K562 (cell line): ENCODE measurements at regions not wholly inside any gene's neighbourhood (a gene's known extent, or its start where the extent isn't known, plus 50 kb on each side); places are given as distances from the start of the nearest gene placed in this dataset.

Experiments used
- ATAC-seq: fragments of 200-7000 bp; cut with Tn5 transposase; 3 replicates; pipeline ENCODE4 v1.9.1; 2020; ENCODE audit warnings: moderate library complexity
- BruUV-seq: library from RNA; stranded (reverse); fragments of 400-500 nt; replicated peaks from 2 replicates; lab custom pipeline; 2021; lab: Mats Ljungman, UMichigan
- CTCF ChIA-PET: fragments of 300-600 bp; formaldehyde crosslinking; extraction: SDS; loops from one replicate; lab custom pipeline; 2021; ENCODE audit warnings: low intra/inter-chr PET ratio; lab: Yijun Ruan, JAX
- POLR2A ChIA-PET: fragments of 300-600, 350-650 bp; sonication (Branson Sonifier 250); formaldehyde crosslinking; extraction: SDS; loops from one replicate; lab custom pipeline; 2021; ENCODE audit warnings: antibody characterized with exemption, inconsistent platforms; lab: Yijun Ruan, JAX
- DNase-seq, 4 experiments: peaks; one replicate each; pipeline versions ENCODE4 v3.0.0 to v3.0.0-alpha.2; 2011 to 2018; ENCODE audit warnings: low spot score in 3 of 4, mixed read lengths in 3 of 4; ENCODE audit errors: extremely low read depth in 1 of 4
- FAIRE-seq: peaks from 2 replicates; lab custom pipeline; 2011; peaks lifted over from hg19 to GRCh38; lab: Jason Lieb, UNC
- H2AFZ ChIP-seq: 2 replicates; pipeline ENCODE4 v1.6.0; 2011; ENCODE audit warnings: low read depth, low read length, control low read depth, inconsistent platforms
- H3K27ac ChIP-seq: fragments of 200-600 bp; 3 replicates; pipeline ENCODE4 v1.8.0; 2011; ENCODE audit warnings: low read depth, mild to moderate bottlenecking, control low read depth, inconsistent platforms, low read length, moderate library complexity, mixed read lengths; ENCODE audit errors: extremely low read depth
- H3K27me3 ChIP-seq, 2 experiments: fragments of 300-600 bp in 1 of 2; 2 replicates in 1 of 2; 3 replicates in 1 of 2; pipeline versions ENCODE4 v1.6.0 to v1.8.0; 2011; ENCODE audit warnings: inconsistent platforms in 2 of 2, low read length in 2 of 2, mild to moderate bottlenecking in 1 of 2, mixed read lengths in 1 of 2, moderate library complexity in 1 of 2; ENCODE audit not compliant: control insufficient read depth in 2 of 2, insufficient read depth in 2 of 2
- H3K36me3 ChIP-seq: fragments of 300-600 bp; 3 replicates; pipeline ENCODE4 v1.8.0; 2011; ENCODE audit warnings: mild to moderate bottlenecking, low read length, inconsistent platforms; ENCODE audit not compliant: control insufficient read depth, insufficient read depth
- H3K4me1 ChIP-seq, 2 experiments: fragments of 200-600 bp in 1 of 2; replicated peaks in 1 of 2; 2 replicates in 1 of 2; 3 replicates in 1 of 2; pipeline versions ENCODE4 v1.5.1 to v1.8.0; 2011; ENCODE audit warnings: inconsistent platforms in 2 of 2, low read length in 2 of 2, mild to moderate bottlenecking in 1 of 2, mixed read lengths in 1 of 2, moderate library complexity in 1 of 2; ENCODE audit not compliant: control insufficient read depth in 2 of 2, insufficient read depth in 2 of 2
- H3K4me2 ChIP-seq: 2 replicates; pipeline ENCODE4 v1.6.1; 2011; ENCODE audit warnings: low read length, control low read depth, inconsistent platforms, mixed read lengths; ENCODE audit not compliant: insufficient read depth
- H3K4me3 ChIP-seq: fragments of 200-600 bp; sonication (generic), shearing (Covaris generic); 2 replicates; pipeline ENCODE4 v1.5.1; 2016; ENCODE audit warnings: control low read depth, inconsistent platforms
- H3K79me2 ChIP-seq: fragments of 200-600 bp; 3 replicates; pipeline ENCODE4 v1.8.0; 2011; ENCODE audit warnings: low read length, inconsistent platforms; ENCODE audit not compliant: control insufficient read depth, insufficient read depth
- H3K9ac ChIP-seq, 2 experiments: 2 replicates each; pipeline versions ENCODE4 v1.6.0 to v1.6.1; 2011; ENCODE audit warnings: low read depth in 2 of 2, low read length in 2 of 2, control low read depth in 1 of 2, inconsistent platforms in 1 of 2, mild to moderate bottlenecking in 1 of 2, mixed read lengths in 1 of 2; ENCODE audit not compliant: insufficient read depth in 1 of 2
- H3K9me1 ChIP-seq: one replicate; pipeline ENCODE4 v1.6.0; 2011; ENCODE audit warnings: inconsistent platforms, mild to moderate bottlenecking, low read length, moderate library complexity; ENCODE audit not compliant: control insufficient read depth, insufficient read depth
- H3K9me3 ChIP-seq: replicated peaks from 2 replicates; pipeline ENCODE4 v1.5.1; 2011; ENCODE audit warnings: low read depth, low read length, inconsistent platforms; ENCODE audit not compliant: control insufficient read depth, insufficient read depth
- H4K20me1 ChIP-seq: replicated peaks from 2 replicates; pipeline ENCODE4 v1.6.1; 2011; ENCODE audit warnings: low read length, inconsistent platforms, mixed read lengths; ENCODE audit not compliant: control insufficient read depth, insufficient read depth
- ATF7 ChIP-seq: fragments of 450-650 bp; IDR thresholded peaks from 2 replicates; pipeline ENCODE4 v1.7.1; 2014; ENCODE audit warnings: mild to moderate bottlenecking, moderate library complexity
- EGR1 ChIP-seq: fragments of 450-650 bp; conservative IDR thresholded peaks from 2 replicates; pipeline ENCODE4 v1.6.1; 2017; ENCODE audit warnings: mild to moderate bottlenecking
- FOXM1 ChIP-seq, 2 experiments: fragments of 450-650 bp in 1 of 2; sonication (generic) in 1 of 2; formaldehyde crosslinking in 1 of 2; IDR thresholded peaks; 2 replicates each; pipeline versions ENCODE4 v1.6.1 to v1.9.0; 2017 to 2022; ENCODE audit warnings: low read depth in 2 of 2, mild to moderate bottlenecking in 2 of 2, missing genetic modification reagents in 1 of 2, moderate library complexity in 1 of 2
- KAT7 ChIP-seq: sonication (generic); formaldehyde crosslinking; IDR thresholded peaks from 2 replicates; pipeline ENCODE4 v1.8.0; 2022; ENCODE audit warnings: missing genetic modification reagents, mild to moderate bottlenecking, borderline replicate concordance
- MTA1 ChIP-seq: fragments of 450-650 bp; IDR thresholded peaks from 2 replicates; pipeline ENCODE4 v1.6.1; 2017; ENCODE audit warnings: borderline replicate concordance
- NR2C2 ChIP-seq, 2 experiments: fragments of 200-800 bp in 1 of 2; sonication (Bioruptor generic) in 1 of 2; sonication (generic) in 1 of 2; formaldehyde crosslinking in 1 of 2; IDR thresholded peaks; 2 replicates each; pipeline versions ENCODE4 v1.6.1 to v1.8.0; 2016 to 2022; ENCODE audit warnings: mild to moderate bottlenecking in 1 of 2, missing compliant biosample characterization in 1 of 2, missing genetic modification characterization in 1 of 2, missing genetic modification reagents in 1 of 2
- POLR2B ChIP-seq: fragments of 450-650 bp; IDR thresholded peaks from 2 replicates; pipeline ENCODE4 v1.6.1; 2018; ENCODE audit warnings: low read depth; ENCODE audit not compliant: partially characterized antibody
- SMARCE1 ChIP-seq: fragments of 450-650 bp; IDR thresholded peaks from 2 replicates; pipeline ENCODE4 v1.7.1; 2016; ENCODE audit warnings: mild to moderate bottlenecking
- SNRNP70 ChIP-seq: fragments of 200-400 bp; formaldehyde crosslinking; optimal IDR thresholded peaks from 2 replicates; pipeline ENCODE3; 2017; ENCODE audit warnings: low read depth, low read length
- TAL1 ChIP-seq: fragments of 450-650 bp; IDR thresholded peaks from 2 replicates; pipeline ENCODE4 v1.6.1; 2016; ENCODE audit warnings: mild to moderate bottlenecking
- ZNF175 ChIP-seq: fragments of 200-800 bp; sonication (Bioruptor generic); IDR thresholded peaks from 2 replicates; pipeline ENCODE4 v1.6.1; 2016; ENCODE audit warnings: low read depth, mild to moderate bottlenecking, missing genetic modification characterization, missing compliant biosample characterization
- ZNF507 ChIP-seq: conservative IDR thresholded peaks from 2 replicates; pipeline ENCODE4 v1.6.1; 2017; ENCODE audit warnings: missing genetic modification characterization, missing compliant biosample characterization
- WGBS: fragments of 100-300 bp; shearing (Covaris generic); methylation state at CpG from one replicate; pipeline ENCODE4 v1.1.6; 2016; ENCODE audit warnings: low coverage, mixed read lengths; ENCODE audit not compliant: insufficient coverage; ENCODE audit errors: missing lambda C conversion rate; 5-methylcytosine and 5-hydroxymethylcytosine counted together
- in situ Hi-C: fragments of 300-500 bp; cut with MboI; formaldehyde crosslinking; loops from 4 replicates; pipeline ENCODE4 v1.15.0; 2018; ENCODE audit warnings: inconsistent platforms, mixed read lengths
- intact Hi-C: fragments of 100-400 bp; cut with micrococcal nuclease; formaldehyde crosslinking; loops from 2 replicates; pipeline ENCODE4 v1.14.2; 2022
- TF ChIP-seq, protein P1 (sequence below): fragments of 450-650 bp; IDR thresholded peaks from 2 replicates; pipeline ENCODE4 v1.6.1; 2016; ENCODE audit warnings: missing biosample characterization, missing genetic modification characterization

DNA sequence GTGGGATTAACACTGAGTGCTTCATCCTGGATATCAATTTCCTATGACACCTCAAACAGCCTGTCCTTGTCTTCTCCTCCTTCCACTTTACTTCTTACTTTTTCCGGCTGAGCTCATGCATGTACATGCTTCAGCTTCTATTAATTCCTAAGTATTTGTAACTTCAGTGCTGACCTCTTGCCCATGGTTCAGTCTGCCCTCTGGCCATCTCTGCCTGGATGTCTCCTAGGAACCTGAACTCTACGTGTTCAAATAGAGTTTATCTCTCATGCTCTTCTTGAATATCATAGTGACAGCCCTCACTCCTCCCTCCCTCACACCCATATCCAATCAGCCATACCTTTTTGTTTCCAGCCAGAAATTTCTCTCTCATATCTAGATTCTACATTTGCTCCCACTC lies 141.6 kb downstream of the ATP23 start (continued):
- TF ChIP-seq MTA1 (no peak), SNRNP70 (no peak), ZNF175 (CRISPR knock-in tag) (no peak), NR2C2 (CRISPR knock-in tag; IDR thresholded peaks at IDR 0.05) (no peak), NR2C2 (tag; IDR thresholded peaks at IDR 0.05) (no peak), KAT7 (CRISPR knock-in tag) (no peak), FOXM1 (IDR thresholded peaks at IDR 0.05; ENCODE audit: low read depth) (no peak), FOXM1 (CRISPR knock-in tag; IDR thresholded peaks at IDR 0.05; ENCODE audit: low read depth) (no peak), ATF7 (no peak), ZNF507 (tag) (no peak)
- TF ChIP-seq, protein P1, sequence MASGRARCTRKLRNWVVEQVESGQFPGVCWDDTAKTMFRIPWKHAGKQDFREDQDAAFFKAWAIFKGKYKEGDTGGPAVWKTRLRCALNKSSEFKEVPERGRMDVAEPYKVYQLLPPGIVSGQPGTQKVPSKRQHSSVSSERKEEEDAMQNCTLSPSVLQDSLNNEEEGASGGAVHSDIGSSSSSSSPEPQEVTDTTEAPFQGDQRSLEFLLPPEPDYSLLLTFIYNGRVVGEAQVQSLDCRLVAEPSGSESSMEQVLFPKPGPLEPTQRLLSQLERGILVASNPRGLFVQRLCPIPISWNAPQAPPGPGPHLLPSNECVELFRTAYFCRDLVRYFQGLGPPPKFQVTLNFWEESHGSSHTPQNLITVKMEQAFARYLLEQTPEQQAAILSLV (tag) = no peak
- TF ChIP-seq, all 486 proteins: peak for 0

DNA sequence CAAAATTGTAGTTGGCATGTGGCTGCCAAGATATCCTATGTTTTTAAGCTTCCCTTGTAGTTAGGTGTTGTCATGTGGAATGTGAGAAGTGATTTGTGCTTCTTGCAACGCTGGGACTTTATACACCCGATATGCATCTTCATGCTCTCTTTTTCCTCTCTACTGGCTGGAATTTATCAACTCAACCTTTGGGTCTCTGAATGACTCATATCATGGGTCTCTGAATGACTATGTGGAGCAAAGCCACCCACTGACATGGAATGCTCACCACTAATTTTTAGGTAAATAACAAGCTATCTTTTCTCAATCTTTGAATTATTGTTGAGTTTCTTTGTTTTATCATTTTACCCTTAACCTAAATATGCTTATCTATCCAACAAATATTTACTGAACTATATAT lies 144.6 kb downstream of the ATP23 start:
- Histone ChIP-seq H3K4me1 (no peaks in the 10 kb centered on the region), H3K4me2 (no peak overlapping the region), H3K36me3 (no peaks in the 10 kb centered on the region), H3K27ac (no peak overlapping the region), H3K9ac (no peak overlapping the region), H3K9me3 (no peaks in the 10 kb centered on the region), H2AFZ (no peak overlapping the region), H3K9me1 (no peaks in the 10 kb centered on the region), H4K20me1 (no peaks in the 10 kb centered on the region), H3K79me2 (no peaks in the 10 kb centered on the region), H3K4me3 (no peak overlapping the region), H3K27me3 (no peaks in the 10 kb centered on the region)
- FAIRE-seq = no peak
- TF ChIP-seq EGR1 = no peak
- TF ChIP-seq POLR2B = no peak
- no peak for TF ChIP-seq SMARCE1
- no peak for TF ChIP-seq TAL1
- no TSS peak for BruUV-seq
- CTCF ChIA-PET = no interaction called here
- DNase-seq = no peak
- in situ Hi-C loops = no loop called here
- ATAC-seq = no peak
- intact Hi-C loops = no loop called here
- POLR2A ChIA-PET = no interaction called here
- 0% methylated on average over 2 of the region's 2 CpGs for WGBS
